ENCODE measurements at regions not wholly inside any gene's neighbourhood (a gene's known extent, or its start where the extent isn't known, plus 50 kb on each side); places are given as distances from the start of the nearest gene placed in this dataset.

GRCh38 chr5:175388531-175388930, 55.5 kb downstream of the DRD1 start:
- DNase-seq, result no peak

GRCh38 chr5:175387144-175387543, 56.8 kb downstream of the DRD1 start:
- DNase-seq, result no peak

- DNase-seq, result no peak
Observed at GRCh38 chr5:175386526-175386925, 57.5 kb downstream of the DRD1 start.

GRCh38 chr5:175385691-175386362, 58.2 kb downstream of the DRD1 start:
- DNase-seq, result no peak

GRCh38 chr5:175384724-175385552, 59.0 kb downstream of the DRD1 start:
- no peak for DNase-seq

GRCh38 chr5:175383350-175383749, 60.6 kb downstream of the DRD1 start:
- no peak for DNase-seq

GRCh38 chr5:175382171-175382570, 61.8 kb downstream of the DRD1 start:
- DNase-seq, result no peak

GRCh38 chr5:175381130-175381529, 62.9 kb downstream of the DRD1 start:
- no peak for DNase-seq

GRCh38 chr5:175380701-175381100, 63.3 kb downstream of the DRD1 start:
- no peak for DNase-seq

GRCh38 chr5:175379867-175380266, 64.1 kb downstream of the DRD1 start:
- no peak for DNase-seq

GRCh38 chr5:175378444-175379028, 65.4 kb downstream of the DRD1 start:
- DNase-seq, result no peak

GRCh38 chr5:175377816-175378215, 66.2 kb downstream of the DRD1 start:
- DNase-seq, result no peak

- DNase-seq, result no peak
Observed at GRCh38 chr5:175374166-175374875, 69.7 kb downstream of the DRD1 start.

- no peak for DNase-seq
Observed at GRCh38 chr5:175365866-175366265, 78.1 kb downstream of the DRD1 start.

- no peak for DNase-seq
Observed at GRCh38 chr5:175363300-175363699, 80.7 kb downstream of the DRD1 start.

- no peak for DNase-seq
Observed at GRCh38 chr5:175357995-175358394, 86.0 kb downstream of the DRD1 start.

- no peak for DNase-seq
Observed at GRCh38 chr5:175356428-175356827, 87.6 kb downstream of the DRD1 start.

GRCh38 chr5:175354964-175355363, 89.0 kb downstream of the DRD1 start:
- no peak for DNase-seq

- no peak for DNase-seq
Observed at GRCh38 chr5:175353926-175354325, 90.1 kb downstream of the DRD1 start.

- DNase-seq, result no peak
Observed at GRCh38 chr5:175351897-175352590, 91.9 kb downstream of the DRD1 start.

- no peak for DNase-seq
Observed at GRCh38 chr5:175351126-175351525, 92.9 kb downstream of the DRD1 start.

- no peak for DNase-seq
Observed at GRCh38 chr5:175347931-175348330, 96.1 kb downstream of the DRD1 start.

- DNase-seq, result no peak
Observed at GRCh38 chr5:175347027-175347426, 97.0 kb downstream of the DRD1 start.

All from Kasumi-1 (cell line).